ENCODE measurements at regions not wholly inside any gene's neighbourhood (a gene's known extent, or its start where the extent isn't known, plus 50 kb on each side); places are given as distances from the start of the nearest gene placed in this dataset.
"Not testable (repeated sequence)": the region's sequence is repeated elsewhere in the genome, so short reads cannot be mapped to it uniquely, and the experiment has no call there.

DNA sequence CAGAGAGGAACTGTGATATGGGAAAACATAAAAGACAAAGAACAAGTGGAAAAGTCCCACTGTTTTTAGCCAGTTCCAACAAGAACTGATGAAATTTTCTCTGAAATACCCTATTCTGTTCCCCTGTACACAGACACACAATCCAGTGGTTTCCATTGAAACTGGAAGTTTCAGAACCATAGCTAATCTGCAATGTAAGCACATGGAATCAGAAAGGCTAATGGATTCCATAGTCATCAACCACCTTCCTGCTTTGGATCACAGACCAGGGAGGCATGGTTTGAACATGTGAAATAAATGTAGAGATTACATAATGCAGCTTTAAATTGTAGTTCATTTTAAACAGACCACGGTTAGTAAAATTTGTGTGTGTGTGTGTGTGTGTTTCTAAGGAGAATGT is 242.1 kb downstream of the GJA1 start:
- no peaks in the 10 kb centered on the region for H3K9me3 ChIP-seq (ENCODE audit: control insufficient read depth, low read length)
- WGBS, 2 experiments = 95 to 100% methylated on average over 1 of the region's 1 CpG
- H3K27ac ChIP-seq (ENCODE audit: insufficient read depth, low read depth, low read length, poor library complexity, severe bottlenecking) = no peak overlapping the region

DNA sequence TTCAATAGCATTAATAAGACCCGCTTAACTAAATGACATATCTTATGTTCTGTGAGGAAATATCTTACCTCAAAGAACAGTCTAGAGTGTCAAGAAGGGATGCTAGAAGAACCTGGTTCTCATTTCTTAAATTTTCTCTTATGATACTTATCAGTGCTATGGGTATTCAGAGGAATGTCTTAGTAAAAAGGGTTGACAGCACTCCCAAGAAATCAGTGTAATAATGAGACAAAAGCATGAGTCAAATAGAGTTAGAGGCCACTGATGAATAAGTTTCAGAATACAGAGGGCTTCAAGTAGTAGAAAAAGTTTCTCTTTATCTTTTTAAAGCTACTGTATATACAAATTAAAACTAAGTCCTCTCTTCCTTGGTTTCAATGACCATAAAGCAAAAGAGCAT is 242.8 kb downstream of the GJA1 start:
- H3K9me3 ChIP-seq (ENCODE audit: control insufficient read depth, low read length) = no peaks in the 10 kb centered on the region
- no peaks in the 10 kb centered on the region for H3K27me3 ChIP-seq (ENCODE audit: control insufficient read depth, insufficient read depth, low read length, poor library complexity, severe bottlenecking)
- H3K27ac ChIP-seq (ENCODE audit: insufficient read depth, low read depth, low read length, poor library complexity, severe bottlenecking) = no peak overlapping the region
- H3K36me3 ChIP-seq (ENCODE audit: control insufficient read depth, insufficient read depth, low read length) = no peaks in the 10 kb centered on the region
- no peaks in the 10 kb centered on the region for H3K4me1 ChIP-seq (ENCODE audit: control insufficient read depth, insufficient read depth, low read length)
- H3K4me3 ChIP-seq (ENCODE audit: insufficient read depth, low read depth, low read length) = no peak overlapping the region
- WGBS, 2 experiments = 100% methylated on average over 1 of the region's 1 CpG; no CpG with 5 or more reads in 1 of the 2 experiments

More for the DNA sequence above, 242.1 kb downstream of the GJA1 start:
- no peak overlapping the region for H3K4me3 ChIP-seq (ENCODE audit: insufficient read depth, low read depth, low read length)
- H3K27me3 ChIP-seq (ENCODE audit: control insufficient read depth, insufficient read depth, low read length, poor library complexity, severe bottlenecking) = no peaks in the 10 kb centered on the region
- no peaks in the 10 kb centered on the region for H3K36me3 ChIP-seq (ENCODE audit: control insufficient read depth, insufficient read depth, low read length)
- H3K4me1 ChIP-seq (ENCODE audit: control insufficient read depth, insufficient read depth, low read length) = no peaks in the 10 kb centered on the region

DNA sequence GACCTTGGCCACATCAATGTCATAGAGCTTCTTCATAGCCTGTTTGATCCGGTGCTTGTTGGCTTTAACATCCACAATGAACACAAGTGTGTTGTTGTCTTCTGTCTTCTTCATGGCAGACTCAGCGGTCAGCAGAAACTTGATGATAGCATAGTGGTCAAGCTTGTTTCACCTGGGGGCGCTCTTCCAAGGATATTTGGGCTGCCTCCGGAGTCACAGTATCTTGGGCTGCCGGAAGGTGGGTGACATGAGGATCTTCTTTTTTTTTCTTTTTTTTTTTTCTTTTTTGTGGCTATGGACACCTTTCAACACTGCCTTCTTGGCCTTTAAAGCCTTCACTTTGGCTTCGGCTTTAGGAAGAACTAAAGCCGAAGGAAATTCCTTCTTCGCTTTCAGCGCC is 244.6 kb downstream of the GJA1 start:
- no peaks in the 10 kb centered on the region for H3K27me3 ChIP-seq (ENCODE audit: control insufficient read depth, insufficient read depth, low read length, poor library complexity, severe bottlenecking)
- H3K9me3 ChIP-seq (ENCODE audit: control insufficient read depth, low read length) = no peaks in the 10 kb centered on the region
- 93 to 97% methylated on average over 9 of the region's 9 CpGs for WGBS, 2 experiments
- H3K4me1 ChIP-seq (ENCODE audit: control insufficient read depth, insufficient read depth, low read length) = no peaks in the 10 kb centered on the region
- H3K27ac ChIP-seq (ENCODE audit: insufficient read depth, low read depth, low read length, poor library complexity, severe bottlenecking) = no peak overlapping the region
- no peak overlapping the region for H3K4me3 ChIP-seq (ENCODE audit: insufficient read depth, low read depth, low read length)
- no peaks in the 10 kb centered on the region for H3K36me3 ChIP-seq (ENCODE audit: control insufficient read depth, insufficient read depth, low read length)

DNA sequence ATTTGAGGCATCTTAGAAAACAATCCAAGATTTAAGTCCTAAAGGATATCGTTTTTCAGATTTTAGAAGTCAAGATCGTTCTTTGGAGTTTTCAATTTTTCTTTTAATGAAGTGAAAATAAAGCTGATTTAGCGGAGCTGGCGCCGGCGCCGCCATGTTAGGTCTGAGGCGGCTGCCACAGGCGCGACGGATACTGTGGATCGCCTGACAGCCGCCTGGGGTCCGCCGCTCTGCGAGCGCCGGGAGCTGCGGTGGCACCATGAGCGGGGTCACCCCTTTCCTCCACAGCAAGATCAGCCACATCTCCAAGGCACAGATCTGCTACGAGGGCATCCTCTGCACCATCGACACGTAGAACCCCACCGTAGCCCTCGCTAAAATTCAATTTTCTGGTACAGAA is 247.2 kb downstream of the GJA1 start:
- Histone ChIP-seq H3K4me3 (ENCODE audit: insufficient read depth, low read depth, low read length) (no peak overlapping the region), H3K9me3 (ENCODE audit: control insufficient read depth, low read length) (no peaks in the 10 kb centered on the region), H3K27me3 (ENCODE audit: control insufficient read depth, insufficient read depth, low read length, poor library complexity, severe bottlenecking) (no peaks in the 10 kb centered on the region), H3K4me1 (ENCODE audit: control insufficient read depth, insufficient read depth, low read length) (no peaks in the 10 kb centered on the region), H3K36me3 (ENCODE audit: control insufficient read depth, insufficient read depth, low read length) (no peaks in the 10 kb centered on the region), H3K27ac (ENCODE audit: insufficient read depth, low read depth, low read length, poor library complexity, severe bottlenecking) (no peak overlapping the region)
- 97% methylated on average over 25 of the region's 25 CpGs for WGBS, 2 experiments

DNA sequence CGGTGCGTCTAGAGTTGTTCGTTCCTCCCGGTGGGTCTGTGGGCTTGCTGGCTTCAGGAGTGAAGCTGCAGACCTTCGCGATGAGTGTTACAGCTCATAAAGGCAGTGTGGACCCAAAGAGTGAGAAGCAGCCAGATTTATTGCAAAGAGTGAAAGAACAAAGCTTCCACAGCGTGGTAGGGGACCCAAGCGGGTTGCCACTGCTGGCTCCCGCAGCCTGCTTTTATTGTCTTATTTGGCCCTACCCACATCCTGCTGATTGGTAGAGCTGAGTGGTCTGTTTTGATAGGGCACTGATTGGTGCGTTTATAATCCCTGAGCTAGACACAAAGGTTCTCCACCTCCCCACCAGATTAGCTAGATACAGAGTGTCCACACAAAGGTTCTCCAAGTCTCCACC is 250.4 kb downstream of the GJA1 start:
- WGBS, 2 experiments = 88 to 93% methylated on average over 9 to 10 of the region's 10 CpGs
- not testable (repeated sequence) for H3K4me3 ChIP-seq (ENCODE audit: insufficient read depth, low read depth, low read length); H3K27me3 ChIP-seq (ENCODE audit: control insufficient read depth, insufficient read depth, low read length, poor library complexity, severe bottlenecking); H3K4me1 ChIP-seq (ENCODE audit: control insufficient read depth, insufficient read depth, low read length); H3K9me3 ChIP-seq (ENCODE audit: control insufficient read depth, low read length); H3K36me3 ChIP-seq (ENCODE audit: control insufficient read depth, insufficient read depth, low read length); H3K27ac ChIP-seq (ENCODE audit: insufficient read depth, low read depth, low read length, poor library complexity, severe bottlenecking)

DNA sequence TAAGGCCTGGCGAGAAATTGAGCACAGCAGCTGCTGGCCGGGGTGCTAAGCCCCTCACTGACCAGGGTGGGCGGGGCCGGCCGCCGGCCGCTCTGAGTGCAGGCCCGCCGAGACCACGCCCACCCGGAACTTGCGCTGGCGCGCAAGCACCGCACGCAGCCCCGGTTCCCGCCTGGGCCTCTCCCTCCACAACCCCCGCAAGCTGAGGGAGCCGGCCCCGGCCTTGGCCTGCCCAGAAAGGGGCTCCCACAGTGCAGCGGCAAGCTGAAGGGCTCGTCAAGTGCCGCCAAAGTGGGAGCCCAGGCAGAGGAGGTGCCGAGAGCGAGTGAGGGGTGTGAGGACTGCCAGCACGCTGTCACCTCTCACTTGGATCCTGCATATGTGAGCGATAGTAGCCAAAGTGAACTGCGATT is 251.2 kb downstream of the GJA1 start:
- Histone ChIP-seq H3K4me1 (ENCODE audit: control insufficient read depth, insufficient read depth, low read length) (no peaks in the 10 kb centered on the region), H3K27ac (ENCODE audit: insufficient read depth, low read depth, low read length, poor library complexity, severe bottlenecking) (no peak overlapping the region), H3K36me3 (ENCODE audit: control insufficient read depth, insufficient read depth, low read length) (no peaks in the 10 kb centered on the region), H3K4me3 (ENCODE audit: insufficient read depth, low read depth, low read length) (no peak overlapping the region), H3K27me3 (ENCODE audit: control insufficient read depth, insufficient read depth, low read length, poor library complexity, severe bottlenecking) (no peaks in the 10 kb centered on the region), H3K9me3 (ENCODE audit: control insufficient read depth, low read length) (no peaks in the 10 kb centered on the region)
- WGBS, 2 experiments = 91 to 92% methylated on average over 29 of the region's 29 CpGs

DNA sequence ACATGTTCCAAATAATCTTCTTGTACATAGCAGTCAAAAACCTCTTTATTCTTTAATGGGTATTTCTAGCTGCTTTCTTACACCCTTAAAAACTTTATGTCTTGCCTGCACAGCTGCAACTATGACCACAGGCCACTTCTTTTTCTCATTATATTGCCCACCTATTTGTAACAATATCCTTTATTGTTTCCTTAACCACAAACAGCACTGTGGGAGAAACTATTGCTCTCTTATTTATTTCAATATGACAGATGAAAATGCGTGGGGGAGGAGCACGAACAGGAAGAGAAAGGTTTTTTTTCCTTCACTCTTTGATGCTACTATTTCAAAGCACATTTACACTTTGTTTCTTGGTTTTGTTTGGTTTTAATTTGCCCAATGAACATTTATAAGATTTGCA is 253.5 kb downstream of the GJA1 start:
- WGBS, 2 experiments = 100% methylated on average over 1 of the region's 2 CpGs; no CpG with 5 or more reads in 1 of the 2 experiments
- Histone ChIP-seq H3K27ac (ENCODE audit: insufficient read depth, low read depth, low read length, poor library complexity, severe bottlenecking) (no peak overlapping the region), H3K4me1 (ENCODE audit: control insufficient read depth, insufficient read depth, low read length) (no peaks in the 10 kb centered on the region), H3K9me3 (ENCODE audit: control insufficient read depth, low read length) (no peaks in the 10 kb centered on the region), H3K4me3 (ENCODE audit: insufficient read depth, low read depth, low read length) (no peak overlapping the region), H3K27me3 (ENCODE audit: control insufficient read depth, insufficient read depth, low read length, poor library complexity, severe bottlenecking) (no peaks in the 10 kb centered on the region), H3K36me3 (ENCODE audit: control insufficient read depth, insufficient read depth, low read length) (no peaks in the 10 kb centered on the region)

DNA sequence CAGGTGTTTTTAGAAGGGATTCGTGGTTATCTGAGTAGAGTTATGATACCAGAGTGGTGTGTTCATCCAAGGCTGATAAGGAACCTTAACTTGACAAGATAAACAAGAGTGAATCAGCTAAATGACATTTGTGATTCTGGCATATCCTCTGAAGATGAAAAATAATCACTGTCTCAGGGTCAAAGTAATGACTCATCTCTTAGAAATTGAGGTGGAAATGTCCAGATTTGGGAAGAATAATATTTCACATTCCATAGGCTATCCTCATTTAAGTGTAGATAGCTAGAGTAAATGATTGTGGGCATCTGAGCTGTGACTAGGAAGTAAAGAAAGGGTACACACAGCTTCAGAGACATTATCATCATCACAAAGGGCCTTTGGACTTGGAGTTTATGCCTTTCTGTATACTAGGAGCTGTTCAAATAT is 255.7 kb downstream of the GJA1 start:
- 91 to 97% methylated on average over 1 of the region's 1 CpG for WGBS, 2 experiments
- no peak overlapping the region for H3K4me3 ChIP-seq (ENCODE audit: insufficient read depth, low read depth, low read length)
- no peak overlapping the region for H3K27ac ChIP-seq (ENCODE audit: insufficient read depth, low read depth, low read length, poor library complexity, severe bottlenecking)
- no peaks in the 10 kb centered on the region for H3K27me3 ChIP-seq (ENCODE audit: control insufficient read depth, insufficient read depth, low read length, poor library complexity, severe bottlenecking)
- no peaks in the 10 kb centered on the region for H3K36me3 ChIP-seq (ENCODE audit: control insufficient read depth, insufficient read depth, low read length)
- no peaks in the 10 kb centered on the region for H3K9me3 ChIP-seq (ENCODE audit: control insufficient read depth, low read length)
- H3K4me1 ChIP-seq (ENCODE audit: control insufficient read depth, insufficient read depth, low read length) = no peaks in the 10 kb centered on the region

DNA sequence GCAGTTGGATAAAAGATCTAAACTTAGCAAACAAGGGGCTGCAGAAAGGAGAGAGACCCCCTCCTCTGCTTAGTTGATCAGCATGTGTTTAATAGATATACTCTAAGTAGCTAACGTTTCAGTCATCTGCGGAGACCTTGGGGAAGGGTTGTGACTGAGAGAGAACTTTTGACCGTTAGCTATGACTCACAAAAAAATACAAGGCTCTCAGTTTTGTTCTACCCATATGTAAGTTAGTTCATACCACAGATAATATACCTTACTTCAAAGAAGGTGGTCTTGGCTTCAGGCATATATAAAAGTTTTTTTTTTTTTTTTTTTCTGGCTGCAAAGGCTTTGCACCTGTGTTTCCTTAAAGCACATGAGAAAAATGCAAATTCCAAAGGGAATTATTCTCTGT is 258.9 kb downstream of the GJA1 start:
- Histone ChIP-seq H3K27me3 (ENCODE audit: control insufficient read depth, insufficient read depth, low read length, poor library complexity, severe bottlenecking) (no peaks in the 10 kb centered on the region), H3K9me3 (ENCODE audit: control insufficient read depth, low read length) (no peaks in the 10 kb centered on the region), H3K4me1 (ENCODE audit: control insufficient read depth, insufficient read depth, low read length) (no peaks in the 10 kb centered on the region), H3K4me3 (ENCODE audit: insufficient read depth, low read depth, low read length) (no peak overlapping the region), H3K36me3 (ENCODE audit: control insufficient read depth, insufficient read depth, low read length) (no peaks in the 10 kb centered on the region), H3K27ac (ENCODE audit: insufficient read depth, low read depth, low read length, poor library complexity, severe bottlenecking) (no peak overlapping the region)
- WGBS, 2 experiments = 85 to 88% methylated on average over 3 of the region's 3 CpGs

DNA sequence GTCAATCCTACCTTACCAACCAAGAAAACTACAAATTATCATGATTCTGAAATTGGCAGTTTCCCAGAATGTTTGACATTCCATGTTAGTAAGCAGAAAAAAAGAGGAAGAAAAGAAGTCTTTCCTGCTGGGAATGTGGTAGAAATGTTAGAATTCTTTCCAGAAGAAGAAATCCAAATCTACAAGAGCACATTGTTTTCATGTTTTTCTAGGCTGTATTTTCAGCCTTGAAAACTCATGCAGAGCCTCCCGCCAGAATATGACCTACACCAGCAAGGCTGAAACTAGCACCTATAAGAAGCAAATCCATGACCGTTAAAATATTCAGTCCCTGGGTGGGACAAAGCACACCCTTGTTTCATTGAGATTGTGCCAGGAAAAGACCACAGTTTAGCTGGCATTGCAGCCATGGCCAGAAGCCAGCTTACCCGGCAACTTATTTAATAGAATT is 259.4 kb downstream of the GJA1 start:
- Histone ChIP-seq H3K4me1 (ENCODE audit: control insufficient read depth, insufficient read depth, low read length) (no peaks in the 10 kb centered on the region), H3K27me3 (ENCODE audit: control insufficient read depth, insufficient read depth, low read length, poor library complexity, severe bottlenecking) (no peaks in the 10 kb centered on the region), H3K36me3 (ENCODE audit: control insufficient read depth, insufficient read depth, low read length) (no peaks in the 10 kb centered on the region), H3K9me3 (ENCODE audit: control insufficient read depth, low read length) (no peaks in the 10 kb centered on the region), H3K27ac (ENCODE audit: insufficient read depth, low read depth, low read length, poor library complexity, severe bottlenecking) (no peak overlapping the region), H3K4me3 (ENCODE audit: insufficient read depth, low read depth, low read length) (no peak overlapping the region)
- 93 to 98% methylated on average over 2 to 3 of the region's 3 CpGs for WGBS, 2 experiments

DNA sequence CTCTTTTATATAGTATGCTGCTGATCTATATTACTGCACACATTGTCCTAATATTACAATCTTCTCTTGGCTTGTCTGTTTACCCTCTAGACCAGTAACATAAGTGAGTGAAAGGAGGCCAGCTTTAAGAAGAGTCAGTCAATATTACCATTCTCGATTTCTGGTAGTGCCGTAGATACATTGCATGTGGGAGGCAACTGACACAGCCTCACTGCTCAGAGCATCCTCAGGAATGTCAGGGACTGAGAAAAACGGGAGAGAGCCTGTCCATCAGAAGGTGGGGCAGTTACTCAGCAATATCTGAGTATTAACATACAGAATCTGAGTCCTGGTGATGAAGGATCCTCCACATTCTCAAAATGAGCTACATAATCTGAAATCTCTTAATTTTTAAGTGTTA is 259.9 kb downstream of the GJA1 start:
- H3K27me3 ChIP-seq (ENCODE audit: control insufficient read depth, insufficient read depth, low read length, poor library complexity, severe bottlenecking) = no peaks in the 10 kb centered on the region
- no peaks in the 10 kb centered on the region for H3K9me3 ChIP-seq (ENCODE audit: control insufficient read depth, low read length)
- no peak overlapping the region for H3K27ac ChIP-seq (ENCODE audit: insufficient read depth, low read depth, low read length, poor library complexity, severe bottlenecking)
- WGBS, 2 experiments = 82 to 83% methylated on average over 3 of the region's 3 CpGs
- no peak overlapping the region for H3K4me3 ChIP-seq (ENCODE audit: insufficient read depth, low read depth, low read length)
- no peaks in the 10 kb centered on the region for H3K36me3 ChIP-seq (ENCODE audit: control insufficient read depth, insufficient read depth, low read length)
- no peaks in the 10 kb centered on the region for H3K4me1 ChIP-seq (ENCODE audit: control insufficient read depth, insufficient read depth, low read length)
